Muscle layer of colon (tissue), 2 donors: ENCODE measurements at regions not wholly inside any gene's neighbourhood (a gene's known extent, or its start where the extent isn't known, plus 50 kb on each side); places are given as distances from the start of the nearest gene placed in this dataset.

Experiments
- H3K27ac ChIP-seq: one replicate; pipeline ENCODE4 v1.7.0; 2013; ENCODE audit warnings: low read depth, mild to moderate bottlenecking, low read length, moderate library complexity
- H3K27me3 ChIP-seq, 2 donors: one replicate each; pipeline ENCODE4 v1.7.0; 2013; ENCODE audit warnings: low read length in 2 of 2, mild to moderate bottlenecking in 2 of 2; ENCODE audit not compliant: insufficient read depth in 2 of 2, control insufficient read depth in 1 of 2
- H3K36me3 ChIP-seq: one replicate; pipeline ENCODE4 v1.7.0; 2013; ENCODE audit warnings: mild to moderate bottlenecking, low read length; ENCODE audit not compliant: insufficient read depth
- H3K4me1 ChIP-seq: one replicate; pipeline ENCODE4 v1.7.0; 2013; ENCODE audit warnings: mild to moderate bottlenecking, low read length; ENCODE audit not compliant: insufficient read depth
- H3K4me3 ChIP-seq, 2 donors: one replicate each; pipeline ENCODE4 v1.7.0; 2013; ENCODE audit warnings: low read length in 2 of 2, low read depth in 1 of 2, mild to moderate bottlenecking in 1 of 2, moderate library complexity in 1 of 2
- H3K9ac ChIP-seq: one replicate; pipeline ENCODE4 v1.7.0; 2013; ENCODE audit warnings: low read length
- H3K9me3 ChIP-seq: one replicate; pipeline ENCODE4 v1.7.0; 2013; ENCODE audit warnings: mild to moderate bottlenecking, low read length
- donor health status: abdominal sarcoma.
- donor health status: Adenocarcinoma of cecum.

DNA sequence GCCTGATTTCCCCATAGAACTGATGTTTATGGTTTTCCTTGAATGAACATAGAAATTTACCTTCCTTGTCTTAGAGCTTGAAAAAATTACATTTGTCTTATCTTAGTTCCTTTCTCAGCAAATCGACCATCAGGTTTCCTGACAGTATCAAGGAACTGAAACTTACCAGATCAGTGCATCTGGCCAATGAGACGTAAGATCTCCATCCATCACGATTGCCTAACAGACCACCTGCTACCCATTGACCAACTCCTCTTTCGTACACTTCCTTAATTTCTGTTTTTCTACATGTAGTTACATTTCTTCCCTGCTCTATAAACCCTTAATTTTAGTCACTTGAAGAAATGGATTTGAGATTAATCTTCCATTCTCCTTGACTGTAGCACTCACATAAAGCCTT lies 57.4 kb upstream of the TMPRSS15 start:
- Histone ChIP-seq H3K27ac (no peak overlapping the region), H3K27me3 (no peaks in the 10 kb centered on the region), H3K4me3 (no peak overlapping the region), H3K4me1 (no peaks in the 10 kb centered on the region), H3K9ac (no peak overlapping the region), H3K36me3 (no peaks in the 10 kb centered on the region), H3K9me3 (no peaks in the 10 kb centered on the region)

DNA sequence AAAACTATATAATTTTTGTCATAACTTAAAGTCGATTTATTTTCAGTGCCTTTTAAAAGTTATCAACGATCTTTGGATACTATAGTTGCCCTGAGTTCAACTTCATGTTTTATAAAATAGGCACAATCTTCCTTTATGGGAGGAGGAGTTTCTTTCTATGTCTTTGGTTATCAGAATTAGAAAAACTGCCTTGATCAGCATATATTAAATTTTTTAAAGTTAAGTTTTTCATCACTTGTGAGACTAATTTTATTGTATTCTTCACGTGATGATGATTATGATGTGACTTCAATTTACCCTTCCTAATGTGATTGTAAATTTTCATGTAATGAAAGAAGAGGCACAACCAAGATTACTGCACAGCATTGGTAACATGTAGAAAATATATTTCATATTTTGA lies 58.2 kb upstream of the TMPRSS15 start:
- H3K4me1 ChIP-seq, result no peaks in the 10 kb centered on the region
- H3K27ac ChIP-seq, result no peak overlapping the region
- H3K27me3 ChIP-seq, result no peaks in the 10 kb centered on the region
- no peaks in the 10 kb centered on the region for H3K9me3 ChIP-seq
- H3K4me3 ChIP-seq, result no peak overlapping the region
- no peaks in the 10 kb centered on the region for H3K36me3 ChIP-seq
- H3K9ac ChIP-seq, result no peak overlapping the region

DNA sequence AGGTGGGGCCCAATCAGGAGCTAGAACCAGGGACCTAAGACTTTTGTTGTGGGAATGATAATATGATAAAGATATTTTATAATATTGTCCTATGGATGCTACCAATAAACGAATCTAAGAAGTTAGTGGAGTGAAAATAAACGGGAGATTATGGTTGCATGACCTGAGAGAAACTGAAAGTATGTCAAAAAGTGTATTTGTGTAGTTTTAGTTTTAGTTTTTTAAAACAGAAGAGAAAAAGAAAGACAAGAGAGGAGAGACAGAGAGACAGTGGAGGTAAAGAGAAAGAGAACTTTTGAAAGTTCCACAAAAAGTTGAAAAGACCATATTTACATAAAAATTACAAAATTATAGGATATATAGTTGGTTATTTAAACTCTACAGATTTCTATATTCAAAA lies 64.1 kb upstream of the TMPRSS15 start:
- Histone ChIP-seq H3K27ac (no peak overlapping the region), H3K27me3 (no peaks in the 10 kb centered on the region), H3K4me3 (no peak overlapping the region), H3K36me3 (no peaks in the 10 kb centered on the region), H3K9ac (no peak overlapping the region), H3K9me3 (no peaks in the 10 kb centered on the region), H3K4me1 (no peaks in the 10 kb centered on the region)

DNA sequence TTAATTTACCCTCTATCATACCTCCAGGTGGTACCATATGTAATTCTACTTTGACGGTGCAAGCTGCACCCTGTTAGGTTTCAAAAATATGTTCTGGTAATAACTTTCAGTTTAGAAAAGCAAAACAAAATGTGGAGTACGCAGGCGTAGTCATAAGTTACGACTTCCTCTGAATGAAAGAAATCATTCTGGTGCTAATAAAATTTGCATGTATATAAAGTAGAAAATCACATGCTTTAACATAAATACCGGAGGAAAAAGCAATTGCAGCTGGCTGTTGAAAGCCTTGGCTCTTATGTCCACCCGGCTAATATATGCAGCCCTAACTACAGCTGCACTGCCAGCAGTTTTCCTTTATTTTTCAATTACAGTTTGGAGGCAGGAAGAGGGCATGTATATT lies 65.2 kb upstream of the TMPRSS15 start:
- peak overlapping the region in 1 of 2 donors; percentile 52 for H3K4me3 ChIP-seq
- H3K36me3 ChIP-seq, result no peaks in the 10 kb centered on the region
- no peaks in the 10 kb centered on the region for H3K4me1 ChIP-seq
- no peaks in the 10 kb centered on the region for H3K27me3 ChIP-seq
- no peaks in the 10 kb centered on the region for H3K9me3 ChIP-seq
- no peak overlapping the region for H3K27ac ChIP-seq
- no peak overlapping the region for H3K9ac ChIP-seq

DNA sequence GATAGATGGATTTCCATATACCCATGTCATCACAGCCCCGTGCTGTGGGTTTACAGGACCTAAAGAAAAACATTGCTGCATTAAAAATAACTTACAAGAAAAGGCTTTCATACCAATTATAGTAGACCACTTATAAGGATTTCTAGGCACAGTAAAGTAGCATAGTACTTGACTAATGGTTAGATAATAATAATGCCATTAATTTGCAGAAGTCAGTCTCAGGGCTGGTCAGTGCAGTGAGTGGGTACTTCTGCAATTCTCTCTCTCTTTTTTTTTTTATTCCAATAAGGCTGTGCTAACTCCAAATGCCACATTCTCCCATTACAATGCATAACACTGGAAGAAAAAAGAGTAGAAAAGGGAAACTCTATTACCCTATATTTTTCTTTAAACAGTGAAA lies 73.1 kb upstream of the TMPRSS15 start:
- Histone ChIP-seq H3K9ac (no peak overlapping the region), H3K9me3 (no peaks in the 10 kb centered on the region), H3K27ac (no peak overlapping the region)

DNA sequence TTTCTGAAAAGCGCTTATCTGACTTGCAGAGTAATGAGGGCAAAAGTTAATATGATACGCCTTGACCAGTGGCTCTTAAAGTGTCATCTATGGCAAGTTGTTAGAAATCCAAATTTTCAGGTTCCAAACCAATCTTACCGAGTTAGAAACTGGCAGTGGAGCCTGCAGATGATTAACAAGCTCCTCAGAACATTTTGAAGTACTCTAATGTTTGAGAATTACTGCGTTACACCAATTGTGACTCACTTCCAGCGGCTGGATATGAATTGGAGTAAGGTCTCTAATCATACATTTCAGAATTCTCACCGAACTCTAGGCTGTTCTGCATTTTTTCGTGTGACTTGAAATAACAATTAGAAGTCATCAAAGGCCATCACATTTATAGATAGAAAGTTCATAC lies 73.5 kb upstream of the TMPRSS15 start:
- H3K4me1 ChIP-seq, result no peaks in the 10 kb centered on the region
- H3K36me3 ChIP-seq, result no peaks in the 10 kb centered on the region
- no peak overlapping the region for H3K9ac ChIP-seq
- no peaks in the 10 kb centered on the region for H3K9me3 ChIP-seq
- H3K27me3 ChIP-seq, result no peaks in the 10 kb centered on the region
- no peak overlapping the region for H3K27ac ChIP-seq
- H3K4me3 ChIP-seq, result no peak overlapping the region

More for the DNA sequence above, 73.1 kb upstream of the TMPRSS15 start:
- no peaks in the 10 kb centered on the region for H3K36me3 ChIP-seq
- H3K4me1 ChIP-seq, result no peaks in the 10 kb centered on the region
- no peaks in the 10 kb centered on the region for H3K27me3 ChIP-seq
- H3K4me3 ChIP-seq, result no peak overlapping the region

DNA sequence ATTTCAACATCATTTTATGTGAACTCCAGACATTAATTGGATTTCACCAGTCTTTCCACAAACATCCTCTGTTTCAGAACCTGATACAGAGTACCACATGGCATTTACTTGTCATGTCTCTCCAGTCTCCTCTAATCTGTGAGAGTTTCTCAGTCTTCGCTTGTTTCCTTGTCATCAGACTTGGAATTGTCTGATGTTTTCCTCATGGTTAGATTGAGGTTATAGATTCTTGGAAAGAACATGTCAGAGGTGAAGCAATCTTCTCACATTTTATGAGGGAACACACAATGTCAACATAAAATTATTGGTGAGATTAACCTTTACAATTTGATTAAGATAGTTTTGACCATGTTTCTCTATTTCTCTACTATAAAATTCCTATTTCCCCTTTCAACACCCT lies 74.9 kb upstream of the TMPRSS15 start:
- Histone ChIP-seq H3K36me3 (no peaks in the 10 kb centered on the region), H3K27me3 (no peaks in the 10 kb centered on the region), H3K27ac (no peak overlapping the region), H3K9ac (no peak overlapping the region), H3K4me3 (no peak overlapping the region), H3K4me1 (no peaks in the 10 kb centered on the region), H3K9me3 (no peaks in the 10 kb centered on the region)

DNA sequence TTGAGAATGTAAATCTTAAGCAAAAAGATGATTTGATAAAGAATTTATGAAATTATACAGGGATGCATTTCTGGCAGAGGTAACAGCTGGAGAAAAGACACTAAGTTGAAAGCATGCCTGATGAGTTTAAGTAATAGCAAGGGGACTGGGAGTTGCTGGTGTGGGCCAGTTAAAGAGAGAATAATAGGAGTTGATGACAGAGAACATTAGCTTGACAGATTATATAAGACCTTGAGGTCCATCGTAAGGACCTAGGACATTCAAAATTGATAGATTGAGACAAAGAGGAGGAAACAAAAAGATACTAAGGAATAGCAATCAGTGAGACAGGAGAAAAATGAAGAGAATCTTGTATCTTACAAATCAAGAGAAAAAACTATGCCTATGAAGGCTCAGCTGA lies 84.7 kb upstream of the TMPRSS15 start:
- Histone ChIP-seq H3K4me3 (no peak overlapping the region), H3K36me3 (no peaks in the 10 kb centered on the region), H3K27ac (no peak overlapping the region), H3K27me3 (no peaks in the 10 kb centered on the region), H3K9ac (no peak overlapping the region), H3K9me3 (no peaks in the 10 kb centered on the region), H3K4me1 (no peaks in the 10 kb centered on the region)

DNA sequence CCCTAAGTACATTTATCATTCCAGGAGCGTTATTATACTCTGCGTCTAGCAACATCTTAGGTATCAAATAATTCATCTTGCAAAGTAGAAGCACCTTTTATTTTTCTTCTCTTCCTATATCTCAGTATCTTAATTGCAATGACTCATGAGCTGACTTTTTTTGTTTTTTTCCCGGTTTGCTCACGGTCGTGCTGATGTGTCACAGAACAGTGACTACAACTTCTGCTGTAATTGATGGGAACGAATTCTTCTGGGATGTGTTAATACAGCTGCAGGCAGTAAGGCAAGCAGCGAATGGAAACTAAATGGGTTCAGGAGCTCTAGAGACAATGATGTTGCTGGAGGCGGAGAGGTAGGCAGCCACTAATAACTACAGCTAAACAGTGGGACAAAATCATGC lies 89.8 kb upstream of the TMPRSS15 start:
- H3K27ac ChIP-seq, result no peak overlapping the region
- H3K9me3 ChIP-seq, result no peaks in the 10 kb centered on the region
- H3K36me3 ChIP-seq, result no peaks in the 10 kb centered on the region
- H3K9ac ChIP-seq, result no peak overlapping the region
- H3K4me3 ChIP-seq, result no peak overlapping the region
- H3K4me1 ChIP-seq, result no peaks in the 10 kb centered on the region
- H3K27me3 ChIP-seq, result no peaks in the 10 kb centered on the region

DNA sequence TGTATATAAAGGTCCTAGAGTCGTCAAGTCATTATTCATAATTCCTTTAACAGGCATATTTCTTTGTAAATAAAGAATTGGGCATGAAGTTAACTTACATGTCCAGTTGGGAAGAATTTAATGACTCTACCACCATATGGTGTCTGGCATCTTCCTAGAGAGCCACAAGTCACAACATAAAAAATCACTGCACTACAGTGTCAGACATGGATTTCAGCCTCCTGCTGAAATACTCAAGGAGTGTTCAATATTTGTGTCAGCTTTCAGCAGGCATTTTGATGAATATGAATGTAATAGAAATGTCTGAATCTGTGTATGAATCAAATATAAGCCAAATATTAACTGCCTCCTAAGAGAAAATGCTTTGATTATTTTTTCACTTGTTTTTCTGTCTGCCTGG lies 91.9 kb upstream of the TMPRSS15 start:
- Histone ChIP-seq H3K9me3 (no peaks in the 10 kb centered on the region), H3K27ac (no peak overlapping the region), H3K36me3 (no peaks in the 10 kb centered on the region), H3K9ac (no peak overlapping the region), H3K27me3 (no peaks in the 10 kb centered on the region), H3K4me3 (no peak overlapping the region), H3K4me1 (no peaks in the 10 kb centered on the region)

DNA sequence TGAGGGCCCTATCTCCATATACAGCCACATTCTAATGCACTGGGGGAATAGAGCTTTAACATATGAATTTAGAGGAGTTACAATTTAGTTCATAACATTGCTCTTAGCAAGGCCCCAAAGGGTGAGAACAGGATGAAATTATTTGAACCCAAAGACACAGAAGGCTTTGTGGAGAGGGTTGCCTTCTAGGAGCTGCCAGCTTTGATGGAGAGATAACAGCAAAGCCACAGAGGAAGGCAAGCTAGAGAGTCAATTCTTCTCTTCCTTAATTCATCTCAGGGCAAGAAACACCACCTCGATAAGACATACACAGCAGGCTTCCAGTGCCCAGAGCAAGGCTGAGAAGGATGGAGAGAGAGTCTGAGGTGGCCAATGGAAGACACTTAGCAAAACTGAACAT lies 94.8 kb upstream of the TMPRSS15 start:
- Histone ChIP-seq H3K36me3 (no peaks in the 10 kb centered on the region), H3K4me3 (no peak overlapping the region), H3K27ac (no peak overlapping the region), H3K9ac (no peak overlapping the region), H3K4me1 (no peaks in the 10 kb centered on the region), H3K9me3 (no peaks in the 10 kb centered on the region), H3K27me3 (no peaks in the 10 kb centered on the region)

DNA sequence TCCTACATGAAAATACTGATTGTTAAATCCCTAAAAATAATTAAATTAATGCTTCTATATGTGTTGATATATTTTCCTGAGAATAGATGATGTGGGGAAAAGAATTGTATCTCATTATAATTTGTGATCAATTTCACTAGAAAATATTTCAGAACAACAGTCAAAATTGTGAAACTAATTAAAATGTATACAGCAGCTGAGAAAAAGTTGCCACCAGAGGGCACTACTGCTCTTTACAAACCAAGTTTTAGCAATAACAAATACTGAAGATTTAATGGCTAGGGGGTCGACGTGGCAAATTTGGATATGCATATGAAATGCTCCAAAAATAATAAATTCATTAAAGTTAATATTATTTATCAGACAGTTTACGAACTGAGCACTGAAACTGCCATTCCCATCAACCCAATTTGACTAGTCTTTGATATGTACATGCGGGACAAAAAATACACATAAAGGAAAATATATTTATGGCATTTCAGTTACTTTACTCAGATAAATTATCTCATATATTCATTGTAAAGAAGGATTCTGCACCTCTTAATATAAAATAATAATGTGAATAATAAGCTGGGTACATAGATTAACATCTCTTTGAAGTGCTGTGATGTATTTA lies 96.3 kb upstream of the TMPRSS15 start:
- Histone ChIP-seq H3K36me3 (no peaks in the 10 kb centered on the region), H3K4me3 (no peak overlapping the region), H3K9ac (no peak overlapping the region), H3K27me3 (no peaks in the 10 kb centered on the region), H3K4me1 (no peaks in the 10 kb centered on the region), H3K27ac (no peak overlapping the region), H3K9me3 (no peaks in the 10 kb centered on the region)
